ENCODE measurements at regions not wholly inside any gene's neighbourhood (a gene's known extent, or its start where the extent isn't known, plus 50 kb on each side); places are given as distances from the start of the nearest gene placed in this dataset.

DNA sequence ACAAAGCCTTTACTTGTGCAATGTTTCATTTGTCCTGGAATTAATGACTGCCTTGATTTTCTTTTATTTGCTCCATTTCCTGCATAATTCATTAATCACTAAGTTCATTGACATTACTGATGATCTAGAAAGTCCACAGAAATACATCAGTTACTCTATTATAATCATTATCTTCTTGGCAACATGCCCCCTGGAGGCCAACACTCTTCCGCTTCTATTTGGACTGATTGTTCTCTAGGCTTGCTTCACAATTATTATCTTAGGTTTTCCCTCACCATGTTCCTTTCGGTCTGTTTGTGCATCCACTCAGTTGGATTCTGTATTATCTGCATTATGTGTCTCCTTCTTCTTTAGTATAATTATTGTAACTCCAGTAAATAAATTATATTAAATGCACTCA, 461.0 kb upstream of the CDH2 start:
- Histone ChIP-seq H3K9ac (ENCODE audit: control insufficient read depth, insufficient read depth, low read length) (no peak overlapping the region), H3K4me2 (ENCODE audit: control insufficient read depth, insufficient read depth) (no peak overlapping the region), H3K36me3 (ENCODE audit: control insufficient read depth in 2 of 2, insufficient read depth in 2 of 2, low read length in 1 of 2) (no peaks in the 10 kb centered on the region), H3K27ac (ENCODE audit: control insufficient read depth, insufficient read depth) (no peak overlapping the region), H4K20me1 (ENCODE audit: control insufficient read depth, insufficient read depth) (no peaks in the 10 kb centered on the region), H3K4me3 (no peak overlapping the region), H2AFZ (ENCODE audit: control insufficient read depth, low read depth, low read length) (no peak overlapping the region), H3K9me3 (replicated peaks; ENCODE audit: control insufficient read depth, insufficient read depth, low read length) (no peaks in the 10 kb centered on the region), H3K4me1 (ENCODE audit: control insufficient read depth, insufficient read depth, low read length) (no peaks in the 10 kb centered on the region), H3K27me3 (replicated peaks in 1 of 2; ENCODE audit: control insufficient read depth in 2 of 2, insufficient read depth in 2 of 2, low read length in 1 of 2) (no peaks in the 10 kb centered on the region), H3K79me2 (ENCODE audit: control insufficient read depth, insufficient read depth, low read length) (no peaks in the 10 kb centered on the region)
- BruUV-seq (replicated peaks): no TSS peak
- POLR2A ChIA-PET: no interaction called here
- SMC1A ChIA-PET (ENCODE audit: uncharacterized antibody, unreplicated experiment): interaction anchor here (0.9 kb wide), 1 partner anchor 13 kb away, joined by 4 read pairs; no protein-coding TSS in a partner anchor
- FAIRE-seq (no peak), DNase-seq (ENCODE audit: low read depth, low spot score) (no peak), ATAC-seq (no peak)
- TF ChIP-seq, protein P1, sequence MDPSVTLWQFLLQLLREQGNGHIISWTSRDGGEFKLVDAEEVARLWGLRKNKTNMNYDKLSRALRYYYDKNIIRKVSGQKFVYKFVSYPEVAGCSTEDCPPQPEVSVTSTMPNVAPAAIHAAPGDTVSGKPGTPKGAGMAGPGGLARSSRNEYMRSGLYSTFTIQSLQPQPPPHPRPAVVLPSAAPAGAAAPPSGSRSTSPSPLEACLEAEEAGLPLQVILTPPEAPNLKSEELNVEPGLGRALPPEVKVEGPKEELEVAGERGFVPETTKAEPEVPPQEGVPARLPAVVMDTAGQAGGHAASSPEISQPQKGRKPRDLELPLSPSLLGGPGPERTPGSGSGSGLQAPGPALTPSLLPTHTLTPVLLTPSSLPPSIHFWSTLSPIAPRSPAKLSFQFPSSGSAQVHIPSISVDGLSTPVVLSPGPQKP (IDR thresholded peaks at IDR 0.05; ENCODE audit: low read depth, low read length): no peak
- TF ChIP-seq, protein P2, sequence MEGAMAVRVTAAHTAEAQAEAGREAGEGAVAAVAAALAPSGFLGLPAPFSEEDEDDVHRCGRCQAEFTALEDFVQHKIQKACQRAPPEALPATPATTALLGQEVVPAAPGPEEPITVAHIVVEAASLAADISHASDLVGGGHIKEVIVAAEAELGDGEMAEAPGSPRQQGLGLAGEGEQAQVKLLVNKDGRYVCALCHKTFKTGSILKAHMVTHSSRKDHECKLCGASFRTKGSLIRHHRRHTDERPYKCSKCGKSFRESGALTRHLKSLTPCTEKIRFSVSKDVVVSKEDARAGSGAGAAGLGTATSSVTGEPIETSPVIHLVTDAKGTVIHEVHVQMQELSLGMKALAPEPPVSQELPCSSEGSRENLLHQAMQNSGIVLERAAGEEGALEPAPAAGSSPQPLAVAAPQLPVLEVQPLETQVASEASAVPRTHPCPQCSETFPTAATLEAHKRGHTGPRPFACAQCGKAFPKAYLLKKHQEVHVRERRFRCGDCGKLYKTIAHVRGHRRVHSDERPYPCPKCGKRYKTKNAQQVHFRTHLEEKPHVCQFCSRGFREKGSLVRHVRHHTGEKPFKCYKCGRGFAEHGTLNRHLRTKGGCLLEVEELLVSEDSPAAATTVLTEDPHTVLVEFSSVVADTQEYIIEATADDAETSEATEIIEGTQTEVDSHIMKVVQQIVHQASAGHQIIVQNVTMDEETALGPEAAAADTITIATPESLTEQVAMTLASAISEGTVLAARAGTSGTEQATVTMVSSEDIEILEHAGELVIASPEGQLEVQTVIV (IDR thresholded peaks at IDR 0.05; ENCODE audit: borderline replicate concordance, partially characterized antibody): no peak
- TF ChIP-seq FOS (IDR thresholded peaks at IDR 0.05; ENCODE audit: borderline replicate concordance, extremely low read depth, insufficient read length) (no peak), POLR2AphosphoS2 (IDR thresholded peaks at IDR 0.05; ENCODE audit: low read depth, low read length) (no peak), ZZZ3 (IDR thresholded peaks at IDR 0.05; ENCODE audit: control insufficient read depth, insufficient read length, low read depth) (no peak), RBBP5 (conservative IDR thresholded peaks at IDR 0.05) (no peak), POU2F2 (IDR thresholded peaks at IDR 0.05; ENCODE audit: borderline replicate concordance, low read depth, low read length) (no peak), CHD4 (IDR thresholded peaks at IDR 0.05) (no peak), ZNF217 (IDR thresholded peaks at IDR 0.05) (no peak), CREM (IDR thresholded peaks at IDR 0.05; ENCODE audit: low read depth) (no peak), RAD21 (IDR thresholded peaks at IDR 0.05; ENCODE audit: insufficient read depth, low read depth, low read length) (no peak), NFYB (IDR thresholded peaks at IDR 0.05; ENCODE audit: insufficient read depth, low read depth, low read length) (no peak), DPF2 (IDR thresholded peaks at IDR 0.05) (no peak)
- TF ChIP-seq, protein P3, sequence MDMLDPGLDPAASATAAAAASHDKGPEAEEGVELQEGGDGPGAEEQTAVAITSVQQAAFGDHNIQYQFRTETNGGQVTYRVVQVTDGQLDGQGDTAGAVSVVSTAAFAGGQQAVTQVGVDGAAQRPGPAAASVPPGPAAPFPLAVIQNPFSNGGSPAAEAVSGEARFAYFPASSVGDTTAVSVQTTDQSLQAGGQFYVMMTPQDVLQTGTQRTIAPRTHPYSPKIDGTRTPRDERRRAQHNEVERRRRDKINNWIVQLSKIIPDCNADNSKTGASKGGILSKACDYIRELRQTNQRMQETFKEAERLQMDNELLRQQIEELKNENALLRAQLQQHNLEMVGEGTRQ (IDR thresholded peaks at IDR 0.05; ENCODE audit: borderline replicate concordance, low read depth, low read length): no peak
- TF ChIP-seq, protein P4, sequence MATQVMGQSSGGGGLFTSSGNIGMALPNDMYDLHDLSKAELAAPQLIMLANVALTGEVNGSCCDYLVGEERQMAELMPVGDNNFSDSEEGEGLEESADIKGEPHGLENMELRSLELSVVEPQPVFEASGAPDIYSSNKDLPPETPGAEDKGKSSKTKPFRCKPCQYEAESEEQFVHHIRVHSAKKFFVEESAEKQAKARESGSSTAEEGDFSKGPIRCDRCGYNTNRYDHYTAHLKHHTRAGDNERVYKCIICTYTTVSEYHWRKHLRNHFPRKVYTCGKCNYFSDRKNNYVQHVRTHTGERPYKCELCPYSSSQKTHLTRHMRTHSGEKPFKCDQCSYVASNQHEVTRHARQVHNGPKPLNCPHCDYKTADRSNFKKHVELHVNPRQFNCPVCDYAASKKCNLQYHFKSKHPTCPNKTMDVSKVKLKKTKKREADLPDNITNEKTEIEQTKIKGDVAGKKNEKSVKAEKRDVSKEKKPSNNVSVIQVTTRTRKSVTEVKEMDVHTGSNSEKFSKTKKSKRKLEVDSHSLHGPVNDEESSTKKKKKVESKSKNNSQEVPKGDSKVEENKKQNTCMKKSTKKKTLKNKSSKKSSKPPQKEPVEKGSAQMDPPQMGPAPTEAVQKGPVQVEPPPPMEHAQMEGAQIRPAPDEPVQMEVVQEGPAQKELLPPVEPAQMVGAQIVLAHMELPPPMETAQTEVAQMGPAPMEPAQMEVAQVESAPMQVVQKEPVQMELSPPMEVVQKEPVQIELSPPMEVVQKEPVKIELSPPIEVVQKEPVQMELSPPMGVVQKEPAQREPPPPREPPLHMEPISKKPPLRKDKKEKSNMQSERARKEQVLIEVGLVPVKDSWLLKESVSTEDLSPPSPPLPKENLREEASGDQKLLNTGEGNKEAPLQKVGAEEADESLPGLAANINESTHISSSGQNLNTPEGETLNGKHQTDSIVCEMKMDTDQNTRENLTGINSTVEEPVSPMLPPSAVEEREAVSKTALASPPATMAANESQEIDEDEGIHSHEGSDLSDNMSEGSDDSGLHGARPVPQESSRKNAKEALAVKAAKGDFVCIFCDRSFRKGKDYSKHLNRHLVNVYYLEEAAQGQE (IDR thresholded peaks at IDR 0.05; ENCODE audit: low read depth, low read length): no peak
- RAD21 ChIA-PET (ENCODE audit: unreplicated experiment): no interaction called here
- intact Hi-C loops (cut with micrococcal nuclease; ENCODE audit: unreplicated experiment): no loop called here
- CTCF ChIA-PET: no interaction called here
- in situ Hi-C loops (cut with MboI): no loop called here
- 50% methylated on average over 2 of the region's 2 CpGs for WGBS (ENCODE audit: insufficient coverage, insufficient replicate concordance, low lambda C conversion rate, missing lambda C conversion rate)
